ENCODE measurements at regions not wholly inside any gene's neighbourhood (a gene's known extent, or its start where the extent isn't known, plus 50 kb on each side); places are given as distances from the start of the nearest gene placed in this dataset.

GRCh38 chr5:133902511-133903118 is 65.8 kb downstream of the C5orf15 start:
- TF ChIP-seq, protein P1, sequence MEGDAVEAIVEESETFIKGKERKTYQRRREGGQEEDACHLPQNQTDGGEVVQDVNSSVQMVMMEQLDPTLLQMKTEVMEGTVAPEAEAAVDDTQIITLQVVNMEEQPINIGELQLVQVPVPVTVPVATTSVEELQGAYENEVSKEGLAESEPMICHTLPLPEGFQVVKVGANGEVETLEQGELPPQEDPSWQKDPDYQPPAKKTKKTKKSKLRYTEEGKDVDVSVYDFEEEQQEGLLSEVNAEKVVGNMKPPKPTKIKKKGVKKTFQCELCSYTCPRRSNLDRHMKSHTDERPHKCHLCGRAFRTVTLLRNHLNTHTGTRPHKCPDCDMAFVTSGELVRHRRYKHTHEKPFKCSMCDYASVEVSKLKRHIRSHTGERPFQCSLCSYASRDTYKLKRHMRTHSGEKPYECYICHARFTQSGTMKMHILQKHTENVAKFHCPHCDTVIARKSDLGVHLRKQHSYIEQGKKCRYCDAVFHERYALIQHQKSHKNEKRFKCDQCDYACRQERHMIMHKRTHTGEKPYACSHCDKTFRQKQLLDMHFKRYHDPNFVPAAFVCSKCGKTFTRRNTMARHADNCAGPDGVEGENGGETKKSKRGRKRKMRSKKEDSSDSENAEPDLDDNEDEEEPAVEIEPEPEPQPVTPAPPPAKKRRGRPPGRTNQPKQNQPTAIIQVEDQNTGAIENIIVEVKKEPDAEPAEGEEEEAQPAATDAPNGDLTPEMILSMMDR (IDR thresholded peaks at IDR 0.05), result no peak
- TF ChIP-seq POLR2A (IDR thresholded peaks at IDR 0.05), result no peak

All from uterus (tissue), 2 donors.